ENCODE measurements at regions not wholly inside any gene's neighbourhood (a gene's known extent, or its start where the extent isn't known, plus 50 kb on each side); places are given as distances from the start of the nearest gene placed in this dataset.

GRCh38 chr1:218200979-218201378 lies 84.1 kb upstream of the RRP15 start:
- no peak for TF ChIP-seq CTCF (IDR thresholded peaks at IDR 0.05)

GRCh38 chr1:218201601-218202000 lies 83.5 kb upstream of the RRP15 start:
- no peak for TF ChIP-seq CTCF (IDR thresholded peaks at IDR 0.05)

GRCh38 chr1:218205721-218206120 lies 79.4 kb upstream of the RRP15 start:
- TF ChIP-seq CTCF (IDR thresholded peaks at IDR 0.05): no peak

- no peak for TF ChIP-seq CTCF (IDR thresholded peaks at IDR 0.05)
These were observed 77.9 kb upstream of the RRP15 start for GRCh38 chr1:218207194-218207593.

GRCh38 chr1:218209351-218209861 lies 75.7 kb upstream of the RRP15 start:
- TF ChIP-seq CTCF (IDR thresholded peaks at IDR 0.05): no peak

GRCh38 chr1:218211241-218211640 lies 73.9 kb upstream of the RRP15 start:
- TF ChIP-seq CTCF (IDR thresholded peaks at IDR 0.05): no peak

- TF ChIP-seq CTCF (IDR thresholded peaks at IDR 0.05): no peak
These were observed 68.1 kb upstream of the RRP15 start for GRCh38 chr1:218217040-218217439.

GRCh38 chr1:218219460-218219859 lies 65.6 kb upstream of the RRP15 start:
- no peak for TF ChIP-seq CTCF (IDR thresholded peaks at IDR 0.05)

Data from LNCAP (cell line).